CD4-positive, alpha-beta T cell (primary cell): ENCODE measurements at regions not wholly inside any gene's neighbourhood (a gene's known extent, or its start where the extent isn't known, plus 50 kb on each side); places are given as distances from the start of the nearest gene placed in this dataset.

Experiments used
- ATAC-seq: fragments of 200-7000 bp; cut with Tn5 transposase; one replicate; pipeline ENCODE4 v1.10.0; 2022; ENCODE audit warnings: mild to moderate bottlenecking; ENCODE audit not compliant: poor library complexity
- CTCF ChIA-PET: fragments of 350-600 bp; sonication (Branson Sonifier 250); formaldehyde crosslinking; loops from one replicate; lab custom pipeline; 2021; ENCODE audit warnings: antibody characterized with exemption, inconsistent platforms; lab: Charles Lee
- POLR2A ChIA-PET: fragments of 350-600 bp; sonication (Branson Sonifier 250); formaldehyde crosslinking; loops from one replicate; lab custom pipeline; 2021; ENCODE audit warnings: antibody characterized with exemption, inconsistent platforms; lab: Charles Lee
- DNase-seq, 14 experiments: peaks; one replicate each; pipeline ENCODE4 v3.0.0-alpha.2; 2013 to 2020; ENCODE audit warnings: mixed read lengths in 2 of 14
- H3K27ac ChIP-seq, 2 donors: one replicate each; pipeline versions ENCODE4 v1.5.1 to v1.7.0; 2013; ENCODE audit warnings: low read length in 2 of 2, low read depth in 1 of 2, mild to moderate bottlenecking in 1 of 2
- H3K27me3 ChIP-seq, 2 experiments: 1 replicate in 1 of 2; 2 replicates in 1 of 2; pipeline versions ENCODE4 v1.6.1 to v1.7.0; 2013; ENCODE audit warnings: low read length in 2 of 2, control low read depth in 1 of 2, mild to moderate bottlenecking in 1 of 2, moderate library complexity in 1 of 2; ENCODE audit not compliant: insufficient read depth in 2 of 2, control insufficient read depth in 1 of 2
- H3K36me3 ChIP-seq: one replicate; pipeline ENCODE4 v1.6.1; 2013; ENCODE audit warnings: low read length, control low read depth; ENCODE audit not compliant: insufficient read depth
- H3K4me1 ChIP-seq: one replicate; pipeline ENCODE4 v1.6.1; 2013; ENCODE audit warnings: low read length, control low read depth; ENCODE audit not compliant: insufficient read depth
- H3K4me3 ChIP-seq: one replicate; pipeline ENCODE4 v1.5.1; 2013; ENCODE audit warnings: mild to moderate bottlenecking, low read length, moderate library complexity
- H3K9me3 ChIP-seq, 2 experiments: 1 replicate in 1 of 2; 2 replicates in 1 of 2; pipeline versions ENCODE4 v1.6.1 to v1.7.0; 2013; ENCODE audit warnings: low read length in 2 of 2, mild to moderate bottlenecking in 2 of 2, control low read depth in 1 of 2, moderate library complexity in 1 of 2; ENCODE audit not compliant: control insufficient read depth in 1 of 2, insufficient read depth in 1 of 2
- H3K27ac Mint-ChIP-seq: one replicate; pipeline ENCODE4 v1.8.0; 2020; ENCODE audit warnings: mixed read lengths
- H3K27me3 Mint-ChIP-seq: one replicate; pipeline ENCODE4 v1.8.0; 2021; ENCODE audit warnings: mixed read lengths
- H3K36me3 Mint-ChIP-seq: one replicate; pipeline ENCODE4 v1.8.0; 2021; ENCODE audit warnings: low read depth, mixed read lengths
- H3K4me1 Mint-ChIP-seq: one replicate; pipeline ENCODE4 v1.8.0; 2021; ENCODE audit warnings: low read depth, mixed read lengths
- H3K4me3 Mint-ChIP-seq: one replicate; pipeline ENCODE4 v1.8.0; 2020; ENCODE audit warnings: mild to moderate bottlenecking, mixed read lengths
- H3K9me3 Mint-ChIP-seq: one replicate; pipeline ENCODE4 v1.8.0; 2020; ENCODE audit warnings: mixed read lengths
- intact Hi-C, 2 experiments: fragments of 100-400 bp; cut with DNase I in 1 of 2; cut with micrococcal nuclease in 1 of 2; formaldehyde crosslinking; loops; one replicate each; pipeline versions ENCODE4 v1.15.1 to v1.9.0; 2023 to 2025; cut with DNase I, micrococcal nuclease
- TF ChIP-seq, protein P1 (sequence below): fragments of 200-600 bp; IDR thresholded peaks from one replicate; pipeline ENCODE4 v1.8.0; 2022; ENCODE audit warnings: antibody characterized with exemption, mild to moderate bottlenecking

DNA sequence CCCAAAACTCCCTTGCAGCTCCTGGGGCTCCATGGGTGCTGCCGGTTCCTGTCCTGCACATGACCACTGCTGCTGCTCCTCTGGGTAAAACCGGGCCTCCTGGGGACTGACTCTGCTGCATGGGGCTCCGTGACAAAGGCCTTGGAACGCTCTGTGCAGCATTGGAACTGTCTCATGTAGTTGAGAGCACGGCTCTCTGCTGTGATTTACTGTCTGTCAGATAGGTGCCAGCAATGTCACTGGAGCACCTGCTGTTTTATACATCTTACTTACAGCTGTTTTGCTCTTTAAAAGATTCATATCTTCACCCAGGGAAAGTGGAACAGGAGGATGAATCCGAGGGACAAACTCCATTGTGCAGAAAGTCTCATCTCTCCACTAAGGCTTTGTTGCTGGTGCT is 138.1 kb downstream of the YIPF5 start:
- no peaks in the 10 kb centered on the region for H3K4me1 Mint-ChIP-seq
- POLR2A ChIA-PET: no interaction called here
- no peak for ATAC-seq

DNA sequence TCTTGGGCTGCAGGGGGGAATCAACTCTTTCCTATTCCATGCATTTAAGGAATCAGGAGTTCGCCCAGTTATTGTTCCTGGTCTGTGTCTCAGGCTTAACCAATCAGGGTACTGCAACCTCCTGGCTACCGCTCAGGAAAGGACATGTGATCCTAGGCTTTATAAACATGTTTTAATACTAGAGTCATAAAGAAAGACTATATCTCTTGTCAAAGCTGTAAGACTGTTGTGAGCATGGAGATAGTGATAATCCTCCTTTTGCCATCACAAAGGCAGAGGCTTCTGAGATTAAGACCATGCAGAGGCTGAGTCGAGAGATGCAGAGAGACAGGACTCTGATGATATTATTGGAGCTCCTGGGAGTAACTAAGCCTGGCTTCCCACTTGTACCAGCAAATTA is 137.0 kb downstream of the YIPF5 start:
- no peaks in the 10 kb centered on the region for H3K4me1 Mint-ChIP-seq
- H3K27me3 ChIP-seq: no peaks in the 10 kb centered on the region
- H3K4me3 Mint-ChIP-seq: no peak overlapping the region
- ChIA-PET POLR2A (no interaction called here), CTCF (interaction anchor here (0.6 kb wide), 1 partner anchor 164 kb away, joined by 4 read pairs; no protein-coding TSS in a partner anchor)
- intact Hi-C loops: no loop called here
- DNase-seq: no peak
- ATAC-seq: no peak
- no peaks in the 10 kb centered on the region for H3K9me3 Mint-ChIP-seq
- peaks cover 46% of the 10 kb centered on the region for H3K27me3 Mint-ChIP-seq
- no peak overlapping the region for H3K27ac ChIP-seq
- H3K27ac Mint-ChIP-seq: no peak overlapping the region
- H3K36me3 ChIP-seq: no peaks in the 10 kb centered on the region
- no peaks in the 10 kb centered on the region for H3K4me1 ChIP-seq
- no peak overlapping the region for H3K4me3 ChIP-seq
- TF ChIP-seq, protein P1, sequence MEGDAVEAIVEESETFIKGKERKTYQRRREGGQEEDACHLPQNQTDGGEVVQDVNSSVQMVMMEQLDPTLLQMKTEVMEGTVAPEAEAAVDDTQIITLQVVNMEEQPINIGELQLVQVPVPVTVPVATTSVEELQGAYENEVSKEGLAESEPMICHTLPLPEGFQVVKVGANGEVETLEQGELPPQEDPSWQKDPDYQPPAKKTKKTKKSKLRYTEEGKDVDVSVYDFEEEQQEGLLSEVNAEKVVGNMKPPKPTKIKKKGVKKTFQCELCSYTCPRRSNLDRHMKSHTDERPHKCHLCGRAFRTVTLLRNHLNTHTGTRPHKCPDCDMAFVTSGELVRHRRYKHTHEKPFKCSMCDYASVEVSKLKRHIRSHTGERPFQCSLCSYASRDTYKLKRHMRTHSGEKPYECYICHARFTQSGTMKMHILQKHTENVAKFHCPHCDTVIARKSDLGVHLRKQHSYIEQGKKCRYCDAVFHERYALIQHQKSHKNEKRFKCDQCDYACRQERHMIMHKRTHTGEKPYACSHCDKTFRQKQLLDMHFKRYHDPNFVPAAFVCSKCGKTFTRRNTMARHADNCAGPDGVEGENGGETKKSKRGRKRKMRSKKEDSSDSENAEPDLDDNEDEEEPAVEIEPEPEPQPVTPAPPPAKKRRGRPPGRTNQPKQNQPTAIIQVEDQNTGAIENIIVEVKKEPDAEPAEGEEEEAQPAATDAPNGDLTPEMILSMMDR: no peak
- H3K36me3 Mint-ChIP-seq: no peaks in the 10 kb centered on the region
- H3K9me3 ChIP-seq: no peaks in the 10 kb centered on the region

More for the DNA sequence above, 138.1 kb downstream of the YIPF5 start:
- intact Hi-C loops: no loop called here
- H3K4me3 Mint-ChIP-seq: no peak overlapping the region
- no peaks in the 10 kb centered on the region for H3K27me3 ChIP-seq
- TF ChIP-seq, protein P1: no peak
- no peaks in the 10 kb centered on the region for H3K4me1 ChIP-seq
- CTCF ChIA-PET: no interaction called here
- H3K27ac Mint-ChIP-seq: no peak overlapping the region
- peaks cover 47% of the 10 kb centered on the region for H3K27me3 Mint-ChIP-seq
- no peak overlapping the region for H3K4me3 ChIP-seq
- no peak for DNase-seq
- no peaks in the 10 kb centered on the region for H3K9me3 ChIP-seq
- no peaks in the 10 kb centered on the region for H3K9me3 Mint-ChIP-seq
- no peaks in the 10 kb centered on the region for H3K36me3 Mint-ChIP-seq
- no peaks in the 10 kb centered on the region for H3K36me3 ChIP-seq
- H3K27ac ChIP-seq: no peak overlapping the region

DNA sequence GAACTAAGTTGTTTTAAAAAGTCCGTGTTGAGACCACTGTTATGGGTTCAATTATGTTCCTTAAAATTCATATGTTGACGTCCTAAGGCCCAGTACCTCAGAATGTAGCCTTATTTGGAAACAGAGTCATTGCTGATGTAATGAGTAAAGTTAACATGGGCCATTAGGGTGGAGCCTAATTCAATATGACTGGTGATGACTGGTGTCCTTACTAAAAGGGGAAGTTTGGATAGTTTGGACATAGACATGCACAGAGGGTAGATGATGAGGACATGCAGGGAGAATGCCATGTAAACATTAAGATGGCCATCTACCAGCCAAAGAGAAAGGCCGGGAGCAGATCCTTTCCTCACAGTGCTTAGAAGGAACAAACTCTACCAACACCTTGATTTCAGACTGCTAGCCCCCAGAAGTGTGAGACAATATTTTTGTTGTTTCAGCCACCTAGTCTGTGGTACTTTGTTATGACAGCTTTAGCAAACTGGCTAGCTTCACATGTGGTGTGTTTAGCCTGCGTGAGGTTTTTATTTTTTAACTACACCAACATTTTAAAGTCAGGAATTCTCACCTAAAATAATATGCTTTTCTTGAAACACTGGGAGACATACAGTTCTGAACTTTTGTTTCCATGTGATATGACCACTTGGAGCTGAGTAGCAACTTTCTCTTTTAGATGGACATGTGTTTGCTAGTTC is 135.3 kb downstream of the YIPF5 start:
- no peak overlapping the region for H3K4me3 ChIP-seq
- no peaks in the 10 kb centered on the region for H3K36me3 ChIP-seq
- ATAC-seq (no peak), DNase-seq (no peak)
- no peaks in the 10 kb centered on the region for H3K9me3 ChIP-seq
- H3K27ac ChIP-seq: no peak overlapping the region
- H3K27me3 ChIP-seq: no peaks in the 10 kb centered on the region
- H3K27me3 Mint-ChIP-seq: peaks cover 42% of the 10 kb centered on the region
- H3K4me3 Mint-ChIP-seq: no peak overlapping the region
- TF ChIP-seq, protein P1: no peak
- no peaks in the 10 kb centered on the region for H3K4me1 Mint-ChIP-seq
- H3K36me3 Mint-ChIP-seq: no peaks in the 10 kb centered on the region
- H3K27ac Mint-ChIP-seq: no peak overlapping the region
- CTCF ChIA-PET: no interaction called here
- intact Hi-C loops: no loop called here
- POLR2A ChIA-PET: no interaction called here
- no peaks in the 10 kb centered on the region for H3K9me3 Mint-ChIP-seq
- H3K4me1 ChIP-seq: no peaks in the 10 kb centered on the region
